Renal cortex interstitium (tissue), 11 donors: ENCODE measurements at regions not wholly inside any gene's neighbourhood (a gene's known extent, or its start where the extent isn't known, plus 50 kb on each side); places are given as distances from the start of the nearest gene placed in this dataset.
A peak's percentile ranks its signal among the peaks of the same experiment; 100 is the strongest.
"Not testable (repeated sequence)": the region's sequence is repeated elsewhere in the genome, so short reads cannot be mapped to it uniquely, and the experiment has no call there.

Experiments used
- DNase-seq, 11 donors: peaks; one replicate each; pipeline ENCODE4 v3.0.0-alpha.2; 2013; ENCODE audit warnings: low read depth in 9 of 11, low spot score in 4 of 11; ENCODE audit errors: extremely low read depth in 1 of 11

DNA sequence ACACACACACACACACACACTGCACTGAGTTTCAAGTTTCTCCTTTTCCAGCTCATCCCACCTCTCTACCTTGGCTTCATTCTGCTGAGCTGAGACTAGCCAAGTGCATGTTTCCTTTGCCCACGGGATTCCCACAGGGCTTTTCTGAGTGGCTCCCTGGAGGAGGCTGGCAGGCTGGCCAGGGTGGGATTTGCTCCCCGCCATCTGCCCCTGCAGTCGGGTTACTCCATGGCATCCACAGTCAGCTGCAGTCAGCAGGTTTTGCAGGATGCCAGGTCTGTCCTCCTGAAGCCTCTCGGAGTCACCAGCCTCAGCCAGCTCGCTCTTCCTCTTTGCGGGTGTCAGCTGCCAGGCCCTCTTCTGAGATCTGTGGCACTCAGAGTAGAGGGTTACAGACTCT, 783.7 kb upstream of the SOX11 start:
- no peak for DNase-seq

DNA sequence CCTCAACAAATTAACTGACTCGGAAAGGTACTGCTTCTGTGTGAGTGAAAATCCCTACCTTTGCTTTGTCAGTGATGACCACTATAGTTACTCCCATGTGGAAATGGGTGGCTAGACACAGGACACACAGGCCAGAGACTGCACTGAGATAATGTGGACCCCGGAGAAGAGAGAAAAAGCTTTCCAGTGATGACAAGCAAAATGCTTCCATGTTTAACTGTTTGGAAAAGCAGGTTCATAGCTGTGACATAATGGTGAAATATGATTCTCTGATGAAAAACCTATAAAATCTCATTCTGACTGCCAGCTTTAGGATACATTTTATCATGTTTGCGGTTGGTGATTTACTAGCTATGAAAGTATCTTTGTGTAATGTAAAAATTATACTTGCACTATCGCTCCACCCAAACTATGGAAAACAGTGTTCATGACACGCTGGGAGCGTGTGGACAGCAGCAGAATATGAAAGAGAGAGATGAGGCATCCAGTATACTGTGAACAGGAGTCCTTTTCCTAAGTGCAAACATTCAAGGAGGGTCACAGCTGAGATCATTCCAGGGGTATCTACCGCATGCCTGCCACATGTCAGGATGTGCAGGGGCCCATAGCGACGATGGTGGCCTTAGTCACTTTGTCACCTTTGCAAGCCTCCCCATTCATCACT, 782.7 kb upstream of the SOX11 start:
- DNase-seq: no peak

DNA sequence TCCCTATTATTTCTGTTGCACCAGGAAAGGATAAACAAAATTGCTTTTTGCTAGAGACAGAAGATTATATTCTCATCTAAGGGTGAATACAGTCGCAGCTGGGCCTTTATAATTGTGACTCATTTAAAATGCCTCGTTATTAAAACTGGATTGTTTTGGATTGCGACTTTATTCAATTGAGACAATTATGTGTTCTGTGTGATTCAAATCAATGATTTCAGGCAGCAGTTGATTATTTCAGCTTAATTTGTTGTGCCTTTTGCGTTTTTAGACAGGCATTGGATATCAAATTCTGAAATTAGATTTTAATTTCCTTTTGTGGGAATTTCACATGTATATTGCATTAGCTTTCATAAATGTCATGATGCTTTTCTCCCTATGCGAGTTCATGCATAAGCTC, 778.1 kb upstream of the SOX11 start:
- DNase-seq: no peak

DNA sequence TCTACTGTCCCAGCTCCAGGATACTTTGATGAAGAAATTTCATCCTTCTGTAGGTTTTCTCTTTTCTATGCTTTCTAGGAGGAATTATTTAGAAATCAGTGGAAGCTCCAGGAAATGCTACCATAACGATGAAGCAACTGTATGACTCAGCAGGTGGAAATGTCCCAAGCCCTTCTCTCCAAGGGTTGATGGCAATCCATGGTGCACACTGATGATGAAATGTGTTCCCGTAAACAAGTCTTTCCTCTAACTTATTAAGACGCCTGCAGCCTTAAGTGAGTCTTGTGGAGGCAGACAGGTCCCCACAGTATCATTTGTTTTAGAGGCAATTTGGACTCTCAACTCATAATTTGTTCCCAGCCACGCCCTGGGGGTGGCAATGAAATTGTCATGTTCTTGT, 777.6 kb upstream of the SOX11 start:
- no peak for DNase-seq

DNA sequence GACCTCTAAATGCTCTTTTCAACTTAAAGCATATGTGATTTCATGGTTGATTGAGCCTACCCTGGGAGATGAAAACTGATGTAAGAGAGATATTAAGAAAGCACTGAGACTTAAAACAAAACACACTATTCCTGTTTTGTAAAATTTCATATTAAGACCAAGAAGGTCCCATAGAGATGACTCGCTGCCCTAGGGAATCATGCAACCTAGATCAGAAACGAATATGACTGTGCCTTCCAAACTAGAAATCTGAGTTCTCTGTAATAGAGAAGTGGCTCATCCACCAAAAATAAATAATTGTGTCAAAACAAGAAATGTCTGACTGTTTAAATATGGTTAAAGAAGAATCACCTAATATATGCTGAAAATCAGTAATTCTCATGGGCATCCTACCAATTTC, 776.8 kb upstream of the SOX11 start:
- DNase-seq: no peak

DNA sequence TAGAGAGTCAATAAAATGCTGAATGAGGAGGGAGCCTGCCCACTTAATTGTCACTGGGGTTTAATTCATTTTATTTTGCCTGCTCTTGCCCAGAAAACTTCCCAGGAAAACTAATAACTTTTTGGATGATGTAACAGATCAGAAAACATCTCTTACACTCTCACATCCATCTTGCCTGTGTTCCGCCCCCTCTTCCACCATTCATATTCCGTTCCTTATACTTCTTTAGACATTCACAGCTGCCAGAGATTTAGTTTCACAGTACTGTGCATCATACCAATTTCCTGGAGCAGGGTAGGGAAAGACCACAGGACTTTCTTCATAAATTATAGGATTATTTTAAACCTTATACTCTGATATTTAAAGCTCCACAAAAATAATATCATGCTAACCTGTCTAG, 776.1 kb upstream of the SOX11 start:
- no peak for DNase-seq

DNA sequence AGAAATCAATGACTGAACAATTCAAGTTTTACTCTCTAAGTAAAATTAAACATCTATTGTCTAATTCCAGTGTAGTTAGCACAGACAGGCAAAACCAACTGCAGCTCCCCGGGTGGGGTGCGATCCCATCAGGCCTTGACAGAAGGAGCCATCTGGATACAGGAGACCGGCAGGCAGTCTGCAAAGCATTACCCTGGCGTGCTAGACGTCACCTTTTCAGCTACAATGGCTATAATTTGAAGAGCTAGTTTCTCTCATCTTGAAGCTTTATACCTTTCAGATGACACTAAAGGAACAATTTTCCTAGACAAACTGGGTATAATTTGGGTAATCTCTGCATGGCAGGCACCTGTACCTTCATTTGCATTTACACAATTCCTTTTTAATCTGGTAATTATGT, 761.5 kb upstream of the SOX11 start:
- no peak for DNase-seq

DNA sequence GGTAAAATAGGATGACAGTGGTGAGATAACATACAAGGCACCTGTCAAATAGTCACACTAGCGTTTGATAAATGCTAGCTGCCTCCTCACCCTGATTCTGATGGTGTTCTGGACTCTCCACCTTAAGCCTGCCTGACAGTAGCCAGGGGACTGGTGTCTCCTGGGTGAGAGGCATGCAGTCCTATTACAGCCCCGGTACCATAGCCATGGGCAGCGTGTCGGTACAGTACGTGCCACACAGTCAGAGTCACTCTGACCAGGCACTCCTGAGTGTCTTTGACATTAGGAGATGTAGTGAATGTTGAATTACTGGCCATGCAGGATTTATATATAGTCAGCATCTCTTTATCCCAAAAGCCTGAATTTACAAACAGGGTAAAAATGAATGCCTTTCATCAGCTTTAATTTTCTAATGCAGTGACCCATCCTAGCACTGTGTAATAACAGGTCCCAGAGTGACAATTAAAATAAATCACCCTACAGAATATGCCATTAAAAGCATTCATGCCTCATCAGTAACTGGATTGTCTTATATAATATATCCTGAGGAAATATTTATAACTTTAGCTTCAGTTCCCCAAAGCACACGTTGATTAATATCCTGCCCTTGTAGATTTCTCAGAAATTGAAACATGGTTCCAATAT, 760.3 kb upstream of the SOX11 start:
- DNase-seq: no peak

DNA sequence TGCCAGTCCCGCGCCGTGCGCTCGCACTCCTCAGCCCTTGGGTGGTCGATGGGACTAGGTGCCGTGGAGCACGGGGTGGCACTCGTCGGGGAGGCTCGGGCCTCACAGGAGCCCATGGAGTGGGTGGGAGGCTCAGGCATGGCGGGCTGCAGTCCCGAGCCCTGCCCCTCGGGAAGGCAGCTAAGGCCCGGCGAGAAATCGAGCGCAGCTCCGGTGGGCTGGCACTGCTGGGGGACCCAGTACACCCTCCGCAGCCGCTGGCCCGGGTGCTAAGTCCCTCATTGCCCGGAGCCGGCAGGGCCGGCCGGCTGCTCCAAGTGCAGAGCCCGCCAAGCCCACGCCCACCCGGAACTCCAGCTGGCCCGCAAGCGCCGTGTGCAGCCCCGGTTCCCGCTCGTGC, 756.9 kb upstream of the SOX11 start:
- not testable (repeated sequence) for DNase-seq

DNA sequence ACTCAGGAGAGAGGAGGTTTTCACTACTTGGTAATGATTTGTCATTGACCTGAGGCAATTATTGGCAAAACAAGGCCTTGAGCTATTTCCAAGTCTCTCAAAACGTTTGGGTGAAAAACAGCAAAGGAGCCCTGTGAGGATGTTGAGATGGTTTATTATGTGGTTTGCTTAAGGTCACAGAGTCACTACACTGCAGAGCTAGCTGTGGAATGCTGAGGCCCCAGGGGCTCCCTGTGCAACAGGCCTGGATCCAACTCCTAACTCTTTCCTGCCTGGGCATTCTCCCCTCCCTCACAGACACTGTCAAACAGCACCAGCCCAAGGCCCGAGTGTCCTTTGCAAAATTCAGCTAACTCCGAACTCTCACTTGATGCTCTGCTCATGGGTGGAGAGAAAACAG, 754.6 kb upstream of the SOX11 start:
- peak in 6 of 11 donors; percentile 15 to 50 (median 21) for DNase-seq

DNA sequence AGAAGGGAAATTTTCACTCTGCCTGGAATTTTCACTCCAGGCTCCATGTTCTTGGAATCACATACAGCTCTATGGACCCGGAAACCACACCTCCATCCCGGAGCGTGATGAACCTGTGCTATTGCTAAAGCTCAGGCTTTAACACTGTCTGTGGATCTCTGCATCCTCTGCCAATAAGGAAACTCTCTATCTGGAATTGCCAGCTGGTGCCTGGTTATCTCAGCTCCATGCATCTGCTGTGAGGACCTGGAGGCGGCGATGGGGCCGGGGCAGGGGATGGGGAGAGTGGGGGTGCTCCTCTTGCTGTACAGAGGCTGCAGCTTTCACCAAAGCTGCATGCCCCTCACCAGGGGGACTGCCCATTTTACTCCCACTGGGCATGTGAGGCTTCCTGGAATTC, 754.0 kb upstream of the SOX11 start:
- no peak for DNase-seq

DNA sequence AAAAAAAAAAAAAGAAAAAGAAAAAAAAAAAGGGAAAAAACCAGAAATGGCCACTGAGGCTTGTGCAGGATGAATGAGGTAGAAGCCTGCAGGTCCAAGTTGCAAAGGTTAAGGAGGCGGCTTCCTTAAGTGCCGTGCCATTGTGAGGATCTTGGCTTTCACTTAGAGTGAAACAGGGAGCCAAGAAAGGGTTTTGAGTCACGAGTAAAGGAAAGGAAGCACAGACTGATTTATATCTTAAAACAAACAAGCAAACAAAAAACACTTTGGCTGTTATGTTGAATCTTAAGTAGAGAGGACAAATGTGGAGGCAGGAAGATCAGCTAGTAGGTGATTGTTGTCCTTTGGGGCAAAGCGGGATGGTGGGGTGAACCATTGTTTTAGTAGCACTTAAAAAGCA, 749.7 kb upstream of the SOX11 start:
- no peak for DNase-seq

DNA sequence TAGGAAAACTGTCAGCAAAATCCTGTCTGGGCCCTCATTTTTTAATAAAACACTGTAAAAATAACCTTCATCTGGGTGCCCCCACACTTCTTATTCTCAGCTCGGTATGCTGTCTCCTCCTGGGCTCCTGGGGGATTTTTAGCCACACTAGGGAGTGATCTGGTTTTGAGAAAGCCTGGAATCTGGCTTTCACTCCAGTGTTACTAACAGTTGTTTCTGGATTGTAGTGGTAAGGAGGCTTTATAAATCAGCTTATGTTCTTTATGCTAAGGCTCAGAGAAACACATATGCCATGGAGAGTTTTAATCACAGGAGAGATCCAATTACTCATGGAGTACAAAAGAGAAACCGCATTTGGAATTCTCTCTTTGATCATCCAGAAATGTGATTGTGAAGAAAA, 744.3 kb upstream of the SOX11 start:
- no peak for DNase-seq

DNA sequence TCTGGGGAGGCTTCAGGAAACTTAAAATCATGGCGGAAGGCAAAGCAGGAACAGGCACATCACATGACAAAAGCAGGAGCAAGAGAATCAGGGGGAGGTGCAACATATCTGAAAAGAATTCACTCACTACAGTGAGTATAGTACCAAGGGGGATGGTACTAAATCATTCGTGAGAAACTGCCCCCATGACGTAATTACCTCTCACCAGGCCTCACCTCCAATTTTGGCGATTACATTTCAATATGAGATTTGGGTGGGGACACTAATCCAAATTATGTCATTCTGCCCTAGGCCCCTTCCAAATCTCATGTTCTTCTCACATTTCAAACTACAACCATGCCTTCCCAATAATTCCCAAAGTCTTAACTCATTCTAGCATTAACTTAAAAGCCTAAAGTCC, 740.8 kb upstream of the SOX11 start:
- DNase-seq: no peak

DNA sequence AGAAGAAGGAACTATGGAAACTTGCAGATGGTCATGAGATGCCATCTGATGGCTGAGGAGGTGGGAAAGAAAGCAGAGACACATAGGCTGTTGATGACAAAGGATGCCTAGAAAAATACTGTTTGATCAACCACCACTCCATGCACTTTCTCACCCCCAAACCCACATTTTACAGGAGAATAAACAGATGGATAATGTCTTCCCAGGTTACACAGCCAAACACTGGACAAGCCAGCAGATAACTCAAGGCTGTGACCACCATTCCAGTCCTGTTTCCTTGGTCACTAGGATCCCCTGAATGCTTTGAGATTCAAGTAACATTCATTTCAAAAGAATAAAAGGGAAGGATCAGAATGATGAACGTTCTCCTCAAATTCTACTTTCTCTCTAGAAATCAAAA, 733.0 kb upstream of the SOX11 start:
- no peak for DNase-seq

DNA sequence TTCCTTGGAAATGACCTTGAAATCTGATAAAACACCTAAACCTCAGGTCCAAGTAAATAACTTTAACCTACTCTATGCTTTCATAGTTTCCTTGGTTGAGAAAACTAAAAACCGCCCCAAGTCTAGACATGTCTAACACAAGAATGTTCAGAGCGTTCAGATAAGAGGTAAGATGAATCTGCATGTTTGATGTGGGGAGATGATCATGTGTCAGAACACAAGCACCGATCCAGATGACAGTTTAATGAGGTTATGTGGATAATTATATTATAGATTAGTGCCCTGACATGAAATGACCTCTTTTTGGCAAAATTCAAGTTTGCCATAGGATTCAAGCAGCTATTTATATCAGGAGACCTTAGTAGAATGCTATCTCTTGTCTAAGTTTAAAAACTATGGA, 729.8 kb upstream of the SOX11 start:
- no peak for DNase-seq

DNA sequence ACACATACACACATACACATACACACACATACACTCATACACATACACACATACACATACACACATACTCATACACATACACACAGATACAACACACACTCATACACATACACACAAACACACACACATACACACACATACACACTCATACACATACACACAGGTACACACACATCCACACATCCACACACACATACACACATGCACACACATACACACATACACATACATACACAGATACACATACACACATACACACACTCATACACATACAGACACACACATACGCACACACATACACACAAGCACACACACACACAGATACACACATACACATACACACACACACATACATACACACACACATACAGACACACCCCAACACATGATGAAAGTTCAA, 729.1 kb upstream of the SOX11 start:
- no peak for DNase-seq

DNA sequence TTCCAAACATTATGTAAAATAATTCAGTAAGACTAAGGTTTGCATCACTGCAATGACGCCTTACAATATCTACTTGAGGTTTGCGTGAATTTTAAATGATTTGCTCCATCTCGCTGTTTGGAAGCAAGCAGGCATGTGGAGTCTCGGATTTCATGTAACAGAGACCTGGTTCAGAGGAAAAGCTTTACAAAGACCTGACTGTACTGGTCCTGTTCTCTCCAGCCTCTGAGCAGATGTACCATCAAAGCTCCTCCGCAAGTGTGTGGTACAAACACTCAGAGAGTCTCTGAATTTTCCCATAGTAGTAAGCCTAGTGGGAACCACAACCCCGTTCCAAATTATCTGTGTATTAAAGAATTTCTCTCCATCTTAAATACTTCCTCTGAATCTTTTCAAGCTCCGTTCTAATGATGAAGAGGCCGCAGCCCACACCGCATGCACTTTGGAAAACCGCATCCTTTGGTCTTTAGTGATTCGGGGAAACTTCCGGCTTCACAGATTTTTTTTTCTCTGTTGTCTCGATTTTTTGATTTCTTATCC, 728.1 kb upstream of the SOX11 start:
- no peak for DNase-seq

DNA sequence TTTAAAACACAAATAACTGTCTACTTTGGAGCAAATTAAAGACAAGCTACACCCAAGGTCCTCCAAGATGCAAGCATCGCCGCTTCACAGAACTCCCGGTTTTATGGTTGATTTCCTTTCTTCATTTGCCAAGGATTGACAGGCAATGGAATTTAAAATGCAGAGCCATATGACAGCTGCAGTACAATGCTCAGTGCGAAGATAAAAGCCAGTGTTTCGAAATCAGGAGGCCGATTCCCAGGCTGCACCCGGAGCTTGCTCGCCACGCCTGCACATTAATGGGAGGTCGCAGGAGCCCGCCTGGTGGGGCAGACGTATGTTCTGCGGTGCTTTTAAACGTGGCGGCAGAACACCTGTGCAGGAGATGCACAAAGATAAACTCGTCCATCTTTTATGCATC, 727.6 kb upstream of the SOX11 start:
- DNase-seq: no peak

DNA sequence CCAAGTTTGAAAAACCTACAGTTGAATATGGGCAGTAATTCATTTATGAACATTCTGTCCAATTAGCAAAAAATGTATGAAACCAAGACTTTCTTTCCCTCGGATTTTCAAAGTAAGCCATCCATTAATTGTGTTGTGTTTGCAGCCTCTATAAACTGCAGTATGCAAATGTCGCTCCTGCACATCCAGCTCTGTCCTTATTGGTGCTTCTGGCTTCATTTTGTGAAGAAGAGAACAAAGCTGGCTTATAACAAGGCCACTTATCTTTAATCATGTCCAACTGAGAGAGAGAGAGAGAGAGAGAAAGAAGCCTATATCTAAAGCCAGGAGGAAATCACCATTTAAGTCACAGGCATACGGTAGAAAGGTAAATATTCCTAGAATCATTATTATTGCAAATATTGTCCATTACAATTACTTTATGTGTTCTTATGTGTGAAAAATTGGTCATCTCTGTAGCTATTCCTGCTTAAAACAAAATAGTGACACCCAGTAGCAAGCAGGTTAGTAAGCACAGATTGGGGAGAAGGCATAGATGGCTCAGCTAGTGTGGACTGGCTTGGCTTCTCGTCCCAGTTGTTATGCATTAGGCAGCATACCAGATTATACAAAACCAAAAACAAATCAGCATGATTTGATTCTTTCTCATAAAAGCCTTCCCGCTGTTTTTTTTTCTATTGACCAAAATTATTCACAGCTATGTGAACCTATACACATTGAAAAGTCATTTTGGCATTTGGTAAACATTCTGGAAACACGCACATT, 726.4 kb upstream of the SOX11 start:
- DNase-seq: no peak
